Astrocyte of the spinal cord (primary cell): ENCODE measurements at regions not wholly inside any gene's neighbourhood (a gene's known extent, or its start where the extent isn't known, plus 50 kb on each side); places are given as distances from the start of the nearest gene placed in this dataset.

ENCODE experiments used
- DNase-seq: peaks from one replicate; pipeline ENCODE4 v3.0.0; 2011; ENCODE audit warnings: low read depth, low spot score
- H3K4me3 ChIP-seq: 2 replicates; pipeline ENCODE4 v1.5.1; 2011; ENCODE audit warnings: low read depth, mild to moderate bottlenecking, low read length, moderate library complexity
- CTCF ChIP-seq: IDR thresholded peaks from 2 replicates; pipeline ENCODE4 v1.5.1; 2012; ENCODE audit warnings: low read depth, mild to moderate bottlenecking, low read length, inconsistent platforms
- in situ Hi-C: cut with HindIII; loops from 2 replicates; pipeline ENCODE4 v1.10.0; 2017; ENCODE audit warnings: low sequenced_read_pairs

- in situ Hi-C loops = no loop called here
- TF ChIP-seq CTCF = no peak
- H3K4me3 ChIP-seq = no peak overlapping the region
- DNase-seq = no peak
These were observed 261.6 kb upstream of the NOVA1 start for GRCh38 chr14:26859483-26859882.

- no peak for DNase-seq
- in situ Hi-C loops = no loop called here
These were observed 262.3 kb upstream of the NOVA1 start for GRCh38 chr14:26860111-26860510.

GRCh38 chr14:26863736-26864135, 265.9 kb upstream of the NOVA1 start:
- TF ChIP-seq CTCF = no peak
- in situ Hi-C loops = no loop called here
- peak; percentile 61 for DNase-seq
- H3K4me3 ChIP-seq = no peak overlapping the region

More at GRCh38 chr14:26860111-26860510, 262.3 kb upstream of the NOVA1 start:
- no peak for TF ChIP-seq CTCF
- H3K4me3 ChIP-seq = no peak overlapping the region

- in situ Hi-C loops = no loop called here
- TF ChIP-seq CTCF = no peak
- H3K4me3 ChIP-seq = no peak overlapping the region
- DNase-seq = no peak
These were observed 268.9 kb upstream of the NOVA1 start for GRCh38 chr14:26866721-26867120.

GRCh38 chr14:26867171-26867757, 269.4 kb upstream of the NOVA1 start:
- in situ Hi-C loops = no loop called here
- DNase-seq = peak; percentile 37
- H3K4me3 ChIP-seq = no peak overlapping the region
- no peak for TF ChIP-seq CTCF

- H3K4me3 ChIP-seq = no peak overlapping the region
- in situ Hi-C loops = no loop called here
- no peak for TF ChIP-seq CTCF
These were observed 272.3 kb upstream of the NOVA1 start for GRCh38 chr14:26870096-26870495.

More at GRCh38 chr14:26870096-26870495, 272.3 kb upstream of the NOVA1 start:
- DNase-seq = no peak
